ENCODE measurements at regions not wholly inside any gene's neighbourhood (a gene's known extent, or its start where the extent isn't known, plus 50 kb on each side); places are given as distances from the start of the nearest gene placed in this dataset.

GRCh38 chr9:30622561-30622960 lies 1761.9 kb upstream of the ACO1 start:
- TF ChIP-seq CTCF (IDR thresholded peaks at IDR 0.05) (no peak), POLR2A (IDR thresholded peaks at IDR 0.05) (no peak)

All from lower leg skin (tissue), 3 donors.